Activated CD4-positive, alpha-beta memory T cell treated with anti-CD3 and anti-CD28 coated beads for 36 hours (primary cell): ENCODE measurements at regions not wholly inside any gene's neighbourhood (a gene's known extent, or its start where the extent isn't known, plus 50 kb on each side); places are given as distances from the start of the nearest gene placed in this dataset.
A peak's percentile ranks its signal among the peaks of the same experiment; 100 is the strongest.
"Not testable (repeated sequence)": the region's sequence is repeated elsewhere in the genome, so short reads cannot be mapped to it uniquely, and the experiment has no call there.

Experiments used
- CTCF ChIA-PET: fragments of 350-600 bp; sonication (Branson Sonifier 250); formaldehyde crosslinking; loops from one replicate; lab custom pipeline; 2021; ENCODE audit warnings: antibody characterized with exemption, inconsistent platforms; lab: Charles Lee
- POLR2A ChIA-PET: fragments of 350-600 bp; sonication (Branson Sonifier 250); formaldehyde crosslinking; loops from one replicate; lab custom pipeline; 2021; ENCODE audit warnings: antibody characterized with exemption; lab: Charles Lee
- DNase-seq: peaks from one replicate; pipeline ENCODE4 v3.0.0-alpha.2; 2020
- H3K27ac Mint-ChIP-seq: one replicate; pipeline ENCODE4 v1.8.0; 2021; ENCODE audit warnings: mixed read lengths
- H3K27me3 Mint-ChIP-seq: one replicate; pipeline ENCODE4 v1.8.0; 2021; ENCODE audit warnings: mixed read lengths
- H3K36me3 Mint-ChIP-seq: one replicate; pipeline ENCODE4 v1.8.0; 2021; ENCODE audit warnings: mixed read lengths
- H3K4me1 Mint-ChIP-seq: one replicate; pipeline ENCODE4 v1.8.0; 2021; ENCODE audit warnings: low read depth, mixed read lengths
- H3K4me3 Mint-ChIP-seq: one replicate; pipeline ENCODE4 v1.8.0; 2021; ENCODE audit warnings: mild to moderate bottlenecking, mixed read lengths
- H3K9me3 Mint-ChIP-seq: one replicate; pipeline ENCODE4 v1.8.0; 2021; ENCODE audit warnings: mixed read lengths
- intact Hi-C: fragments of 100-400 bp; cut with micrococcal nuclease; formaldehyde crosslinking; loops from one replicate; pipeline ENCODE4 v1.15.1; 2023

- H3K4me3 Mint-ChIP-seq = no peak overlapping the region
- no peak overlapping the region for H3K27ac Mint-ChIP-seq
- H3K36me3 Mint-ChIP-seq = no peaks in the 10 kb centered on the region
- no peak for DNase-seq
- peaks cover 11% of the 10 kb centered on the region for H3K4me1 Mint-ChIP-seq
- H3K27me3 Mint-ChIP-seq = no peaks in the 10 kb centered on the region
- H3K9me3 Mint-ChIP-seq = no peaks in the 10 kb centered on the region
- intact Hi-C loops = no loop called here
- CTCF ChIA-PET = interaction anchor here (1.1 kb wide), 1 partner anchor 130 kb away, joined by 3 read pairs; no protein-coding TSS in a partner anchor
- POLR2A ChIA-PET = no interaction called here
These were observed 191.7 kb upstream of the ZNF217 start for GRCh38 chr20:53785320-53785719.

DNA sequence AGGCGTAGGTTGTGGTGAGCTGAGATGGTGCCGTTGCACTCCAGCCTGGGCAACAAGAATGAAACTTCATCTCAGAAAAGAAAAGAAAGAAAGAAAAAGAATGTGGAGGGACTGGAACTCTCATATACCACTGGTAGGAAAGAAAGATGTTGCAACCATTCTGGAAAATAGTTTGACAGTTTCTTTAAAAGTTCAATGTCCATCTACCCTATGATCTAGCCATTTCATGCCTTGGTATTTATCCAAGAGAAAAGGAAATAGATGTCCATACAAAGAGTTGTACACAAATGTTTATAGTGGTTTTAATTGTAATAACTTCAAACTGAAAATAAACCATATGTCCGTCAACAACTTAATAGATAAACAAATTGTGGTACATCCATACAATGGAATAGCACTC lies 190.1 kb upstream of the ZNF217 start:
- no peak overlapping the region for H3K27ac Mint-ChIP-seq
- no peaks in the 10 kb centered on the region for H3K27me3 Mint-ChIP-seq
- no peaks in the 10 kb centered on the region for H3K4me1 Mint-ChIP-seq
- no peaks in the 10 kb centered on the region for H3K36me3 Mint-ChIP-seq
- intact Hi-C loops = no loop called here
- no peak for DNase-seq
- no peak overlapping the region for H3K4me3 Mint-ChIP-seq
- H3K9me3 Mint-ChIP-seq = no peaks in the 10 kb centered on the region
- ChIA-PET CTCF (no interaction called here), POLR2A (no interaction called here)

DNA sequence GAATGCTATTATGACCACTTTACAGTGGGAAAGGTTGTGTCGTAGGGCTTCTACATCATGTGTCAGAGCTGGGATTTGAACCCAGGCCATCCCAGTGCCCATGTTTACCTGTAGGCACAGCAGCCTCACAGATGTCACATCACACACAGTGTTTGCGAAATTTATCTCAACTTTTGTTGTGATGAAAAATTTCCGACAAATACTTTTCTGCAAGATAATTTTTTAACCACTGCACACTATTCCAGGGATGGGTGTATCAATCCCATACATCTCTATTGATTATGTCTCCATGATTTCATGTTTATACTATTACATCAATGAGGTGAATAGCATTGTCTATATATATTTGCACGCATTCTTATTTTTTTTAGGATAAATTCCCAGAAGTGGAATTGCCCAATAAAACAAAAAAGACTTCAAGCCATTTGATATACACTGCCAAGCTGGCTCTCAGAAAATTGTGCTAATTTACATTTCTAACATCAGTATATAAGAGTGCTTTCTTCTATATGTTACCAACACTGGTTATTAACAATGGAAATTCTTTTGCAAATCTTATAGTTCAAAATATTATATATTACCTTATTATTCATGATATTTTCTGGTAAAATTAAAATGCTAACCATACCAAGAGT lies 189.1 kb upstream of the ZNF217 start:
- intact Hi-C loops = no loop called here

DNA sequence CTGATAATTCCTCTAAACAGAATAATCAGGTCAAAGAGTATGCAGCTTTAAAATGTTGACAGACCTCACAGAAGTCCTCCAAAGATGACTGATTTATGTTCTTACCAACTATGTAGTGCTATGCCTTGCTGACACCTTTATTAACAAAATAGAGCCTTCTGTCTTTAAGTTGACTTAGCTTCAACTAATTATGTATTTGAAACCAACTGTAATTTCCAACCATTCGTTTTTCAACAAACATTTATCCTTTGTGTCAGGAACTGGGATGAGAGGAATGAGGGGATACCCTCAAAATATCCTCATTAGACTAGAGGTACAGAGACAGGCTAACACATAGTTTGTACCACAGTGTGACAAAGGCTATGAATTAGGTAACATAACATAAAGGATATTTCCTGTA lies 186.2 kb upstream of the ZNF217 start:
- DNase-seq = no peak
- no peaks in the 10 kb centered on the region for H3K27me3 Mint-ChIP-seq
- H3K4me1 Mint-ChIP-seq = peaks cover 3% of the 10 kb centered on the region
- H3K27ac Mint-ChIP-seq = peak overlapping the region; percentile 18
- ChIA-PET POLR2A (interaction anchor here (0.7 kb wide), 1 partner anchor 203 kb away, joined by 4 read pairs; no protein-coding TSS in a partner anchor), CTCF (no interaction called here)
- intact Hi-C loops = no loop called here
- H3K9me3 Mint-ChIP-seq = no peaks in the 10 kb centered on the region
- H3K36me3 Mint-ChIP-seq = no peaks in the 10 kb centered on the region
- no peak overlapping the region for H3K4me3 Mint-ChIP-seq

More for the DNA sequence above, 189.1 kb upstream of the ZNF217 start:
- DNase-seq = no peak
- no peaks in the 10 kb centered on the region for H3K36me3 Mint-ChIP-seq
- no peaks in the 10 kb centered on the region for H3K4me1 Mint-ChIP-seq
- POLR2A ChIA-PET = no interaction called here
- no peaks in the 10 kb centered on the region for H3K27me3 Mint-ChIP-seq
- H3K9me3 Mint-ChIP-seq = no peaks in the 10 kb centered on the region
- CTCF ChIA-PET = no interaction called here
- no peak overlapping the region for H3K27ac Mint-ChIP-seq
- H3K4me3 Mint-ChIP-seq = no peak overlapping the region

DNA sequence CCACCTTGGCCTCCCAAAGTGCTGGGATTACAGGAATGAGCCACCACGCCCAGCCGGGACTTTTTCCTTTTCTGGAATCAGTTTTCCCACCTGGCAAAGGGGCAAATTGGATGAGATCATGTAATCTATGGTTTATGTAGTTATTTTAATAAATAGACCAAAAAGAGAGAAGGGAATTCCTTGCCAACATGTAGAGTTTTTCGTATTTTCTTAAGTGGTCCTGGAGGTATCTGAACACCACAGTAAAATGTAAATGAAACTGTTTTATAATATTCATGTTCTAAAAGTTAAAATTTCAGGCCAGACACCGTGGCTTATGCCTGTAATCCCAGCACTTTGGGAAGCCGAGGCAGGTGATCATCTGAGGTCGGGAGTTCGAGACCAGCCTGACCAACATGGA lies 185.1 kb upstream of the ZNF217 start:
- Mint-ChIP-seq H3K4me1 (peaks cover 8% of the 10 kb centered on the region), H3K27ac (no peak overlapping the region), H3K36me3 (no peaks in the 10 kb centered on the region), H3K4me3 (no peak overlapping the region), H3K9me3 (no peaks in the 10 kb centered on the region), H3K27me3 (no peaks in the 10 kb centered on the region)
- ChIA-PET POLR2A (no interaction called here), CTCF (no interaction called here)
- intact Hi-C loops = no loop called here
- DNase-seq = no peak

GRCh38 chr20:53778041-53778516 lies 184.4 kb upstream of the ZNF217 start:
- no peak overlapping the region for H3K4me3 Mint-ChIP-seq
- DNase-seq = no peak
- H3K4me1 Mint-ChIP-seq = peaks cover 13% of the 10 kb centered on the region
- H3K36me3 Mint-ChIP-seq = no peaks in the 10 kb centered on the region
- H3K9me3 Mint-ChIP-seq = no peaks in the 10 kb centered on the region
- intact Hi-C loops = no loop called here
- CTCF ChIA-PET = no interaction called here
- no peaks in the 10 kb centered on the region for H3K27me3 Mint-ChIP-seq
- POLR2A ChIA-PET = no interaction called here
- no peak overlapping the region for H3K27ac Mint-ChIP-seq

DNA sequence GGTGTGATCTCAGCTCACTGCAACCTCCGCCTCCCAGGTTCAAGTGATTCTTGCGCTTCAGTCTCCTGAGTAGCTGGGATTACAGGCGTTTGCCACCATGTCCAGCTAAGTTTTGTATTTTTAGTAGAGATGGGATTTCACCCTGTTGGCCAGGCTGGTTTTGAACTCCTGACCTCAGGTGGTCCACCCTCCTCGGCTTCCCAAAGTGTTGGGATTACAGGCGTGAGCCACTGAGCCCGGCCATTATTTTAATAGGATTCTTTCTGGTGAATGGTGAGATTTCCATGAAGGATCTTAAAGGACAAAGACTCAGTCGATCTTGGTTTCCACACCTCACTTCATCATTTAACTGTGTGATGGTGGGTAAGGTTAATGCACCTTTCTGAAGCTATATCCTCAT lies 183.8 kb upstream of the ZNF217 start:
- H3K36me3 Mint-ChIP-seq, H3K27ac Mint-ChIP-seq, H3K4me3 Mint-ChIP-seq, H3K27me3 Mint-ChIP-seq, intact Hi-C loops, DNase-seq, H3K9me3 Mint-ChIP-seq, CTCF ChIA-PET, POLR2A ChIA-PET: not testable (repeated sequence)
- H3K4me1 Mint-ChIP-seq = peaks cover 13% of the 10 kb centered on the region

DNA sequence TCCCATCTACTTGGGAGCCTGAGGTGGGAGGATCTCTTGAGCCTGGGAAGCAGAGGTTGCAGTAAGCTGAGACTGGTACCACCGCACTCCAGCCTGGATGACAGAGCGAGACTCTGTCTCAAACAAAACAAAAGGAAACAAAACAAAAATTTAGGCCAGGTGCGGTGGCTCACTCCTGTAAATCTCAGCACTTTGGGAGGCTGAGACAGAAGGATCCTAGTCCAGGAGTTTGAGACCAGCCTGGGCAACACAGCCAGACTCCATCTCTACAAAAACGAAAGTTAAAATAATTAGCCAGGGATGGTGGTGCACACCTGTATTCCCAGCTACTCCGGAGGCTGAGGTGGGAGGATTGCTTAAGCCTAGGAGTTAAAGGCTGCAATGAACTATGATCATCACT lies 183.2 kb upstream of the ZNF217 start:
- H3K36me3 Mint-ChIP-seq = no peaks in the 10 kb centered on the region
- H3K4me3 Mint-ChIP-seq = no peak overlapping the region
- no peaks in the 10 kb centered on the region for H3K9me3 Mint-ChIP-seq
- no peaks in the 10 kb centered on the region for H3K27me3 Mint-ChIP-seq
- CTCF ChIA-PET = interaction anchor here (0.7 kb wide), 1 partner anchor 10 kb away, joined by 3 read pairs; no protein-coding TSS in a partner anchor
- POLR2A ChIA-PET = no interaction called here
- DNase-seq = no peak
- H3K27ac Mint-ChIP-seq = no peak overlapping the region
- intact Hi-C loops = no loop called here
- peaks cover 13% of the 10 kb centered on the region for H3K4me1 Mint-ChIP-seq

DNA sequence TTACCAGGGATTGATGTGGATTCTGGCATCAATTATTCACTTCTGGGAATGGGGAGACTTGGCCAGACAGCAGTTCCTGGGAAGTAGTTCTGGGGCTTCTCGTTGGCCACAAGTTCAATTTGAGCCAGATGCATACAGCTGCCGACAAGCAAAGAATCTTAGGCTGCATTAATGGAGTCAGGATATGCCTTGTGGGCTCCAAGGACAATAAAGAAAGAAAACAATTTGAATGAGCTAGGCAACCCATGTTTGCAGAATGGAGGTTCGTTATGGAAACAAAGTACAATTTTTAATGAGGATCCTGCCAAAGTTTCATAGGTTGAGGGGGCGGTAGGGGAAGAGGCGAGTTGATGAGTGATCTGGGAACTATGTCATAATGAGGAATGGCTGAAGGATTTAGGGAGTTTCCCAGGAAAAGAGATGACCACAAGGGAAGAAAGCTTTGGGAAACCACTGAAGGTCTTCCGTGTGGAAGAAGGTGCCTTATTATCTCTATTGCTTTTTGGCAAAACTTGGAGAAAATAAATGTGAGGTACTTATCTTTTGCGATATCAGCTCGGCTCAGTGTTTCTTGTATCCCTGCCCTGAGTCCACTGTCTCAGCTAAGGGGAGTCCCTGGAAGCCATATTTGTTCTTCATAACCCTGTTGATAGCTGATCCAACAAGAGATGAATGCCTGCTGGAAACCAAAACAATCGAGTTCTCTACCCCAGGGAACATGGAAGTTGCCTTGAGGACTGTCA lies 181.0 kb upstream of the ZNF217 start:
- POLR2A ChIA-PET = no interaction called here
- Mint-ChIP-seq H3K9me3 (no peaks in the 10 kb centered on the region), H3K4me1 (peaks cover 13% of the 10 kb centered on the region), H3K4me3 (no peak overlapping the region), H3K36me3 (no peaks in the 10 kb centered on the region), H3K27me3 (no peaks in the 10 kb centered on the region), H3K27ac (no peak overlapping the region)
- no peak for DNase-seq
- intact Hi-C loops = no loop called here
- CTCF ChIA-PET = interaction anchor here (1.0 kb wide), 1 partner anchor 140 kb away, joined by 3 read pairs; no protein-coding TSS in a partner anchor

DNA sequence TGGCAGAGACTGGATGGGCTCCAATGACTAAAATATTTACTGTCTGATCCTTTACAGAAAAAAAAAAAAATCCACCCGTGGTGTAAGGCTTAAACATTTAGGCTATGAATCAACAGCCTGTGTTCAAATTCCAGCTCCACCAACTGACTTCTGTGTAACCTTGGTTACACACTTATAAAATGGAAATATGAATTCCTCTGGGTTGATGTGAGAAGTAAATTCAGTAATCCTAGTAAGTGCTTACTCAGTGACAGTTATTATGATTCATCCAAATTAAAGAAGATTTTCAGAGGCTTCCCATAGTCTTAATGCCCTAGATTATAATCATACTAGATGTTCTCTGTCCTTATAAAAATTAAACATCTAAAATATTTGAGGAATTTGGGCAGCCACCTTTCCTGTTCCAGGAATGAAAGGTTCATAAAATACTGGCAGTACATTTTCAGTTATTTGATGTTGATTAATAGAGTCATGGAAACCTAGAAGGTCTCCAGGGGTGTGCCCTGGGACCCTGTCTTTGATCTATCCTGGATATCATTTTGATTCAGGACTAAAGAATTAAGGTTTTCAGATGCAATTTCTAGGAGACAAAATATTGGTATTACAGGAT lies 180.3 kb upstream of the ZNF217 start:
- no peak overlapping the region for H3K27ac Mint-ChIP-seq

GRCh38 chr20:53773066-53773791 lies 179.6 kb upstream of the ZNF217 start:
- DNase-seq = not testable (repeated sequence)
- POLR2A ChIA-PET = interaction anchor here (0.6 kb wide), 1 partner anchor 85 kb away, joined by 3 read pairs; no protein-coding TSS in a partner anchor

More for the DNA sequence above, 180.3 kb upstream of the ZNF217 start:
- Mint-ChIP-seq H3K9me3 (no peaks in the 10 kb centered on the region), H3K36me3 (no peaks in the 10 kb centered on the region), H3K27me3 (no peaks in the 10 kb centered on the region), H3K4me3 (no peak overlapping the region), H3K4me1 (peaks cover 13% of the 10 kb centered on the region)
- ChIA-PET POLR2A (interaction anchor here (0.6 kb wide), 1 partner anchor 86 kb away, joined by 3 read pairs; no protein-coding TSS in a partner anchor), CTCF (interaction anchor here (1.0 kb wide), 1 partner anchor 141 kb away, joined by 3 read pairs; no protein-coding TSS in a partner anchor)
- intact Hi-C loops = loop anchor here (2.0 kb wide), 1 partner anchor 23 kb away; no protein-coding TSS in a partner anchor
- DNase-seq = no peak

More at GRCh38 chr20:53773066-53773791, 179.6 kb upstream of the ZNF217 start:
- not testable (repeated sequence) for H3K27me3 Mint-ChIP-seq, H3K36me3 Mint-ChIP-seq, H3K4me3 Mint-ChIP-seq, H3K27ac Mint-ChIP-seq, H3K9me3 Mint-ChIP-seq
- intact Hi-C loops = loop anchor here (2.0 kb wide), 1 partner anchor 22 kb away; no protein-coding TSS in a partner anchor
- CTCF ChIA-PET = interaction anchor here (1.0 kb wide), 1 partner anchor 142 kb away, joined by 3 read pairs; no protein-coding TSS in a partner anchor
- H3K4me1 Mint-ChIP-seq = peaks cover 13% of the 10 kb centered on the region
